Testis (tissue), 2 donors: ENCODE measurements at regions not wholly inside any gene's neighbourhood (a gene's known extent, or its start where the extent isn't known, plus 50 kb on each side); places are given as distances from the start of the nearest gene placed in this dataset.

Experiments used
- POLR2A ChIP-seq: fragments of 450-650 bp; IDR thresholded peaks from one replicate; pipeline ENCODE4 v1.6.1; 2017; ENCODE audit warnings: antibody characterized with exemption, mild to moderate bottlenecking, moderate library complexity
- TF ChIP-seq, protein P1 (sequence below), 3 experiments: fragments of 450-650 bp in 2 of 3; fragments of 200-600 bp in 1 of 3; sonication (generic) in 1 of 3; IDR thresholded peaks; one replicate each; pipeline ENCODE4 v1.5.1; 2016 to 2019; ENCODE audit warnings: antibody characterized with exemption in 3 of 3, mild to moderate bottlenecking in 2 of 3, moderate library complexity in 1 of 3

DNA sequence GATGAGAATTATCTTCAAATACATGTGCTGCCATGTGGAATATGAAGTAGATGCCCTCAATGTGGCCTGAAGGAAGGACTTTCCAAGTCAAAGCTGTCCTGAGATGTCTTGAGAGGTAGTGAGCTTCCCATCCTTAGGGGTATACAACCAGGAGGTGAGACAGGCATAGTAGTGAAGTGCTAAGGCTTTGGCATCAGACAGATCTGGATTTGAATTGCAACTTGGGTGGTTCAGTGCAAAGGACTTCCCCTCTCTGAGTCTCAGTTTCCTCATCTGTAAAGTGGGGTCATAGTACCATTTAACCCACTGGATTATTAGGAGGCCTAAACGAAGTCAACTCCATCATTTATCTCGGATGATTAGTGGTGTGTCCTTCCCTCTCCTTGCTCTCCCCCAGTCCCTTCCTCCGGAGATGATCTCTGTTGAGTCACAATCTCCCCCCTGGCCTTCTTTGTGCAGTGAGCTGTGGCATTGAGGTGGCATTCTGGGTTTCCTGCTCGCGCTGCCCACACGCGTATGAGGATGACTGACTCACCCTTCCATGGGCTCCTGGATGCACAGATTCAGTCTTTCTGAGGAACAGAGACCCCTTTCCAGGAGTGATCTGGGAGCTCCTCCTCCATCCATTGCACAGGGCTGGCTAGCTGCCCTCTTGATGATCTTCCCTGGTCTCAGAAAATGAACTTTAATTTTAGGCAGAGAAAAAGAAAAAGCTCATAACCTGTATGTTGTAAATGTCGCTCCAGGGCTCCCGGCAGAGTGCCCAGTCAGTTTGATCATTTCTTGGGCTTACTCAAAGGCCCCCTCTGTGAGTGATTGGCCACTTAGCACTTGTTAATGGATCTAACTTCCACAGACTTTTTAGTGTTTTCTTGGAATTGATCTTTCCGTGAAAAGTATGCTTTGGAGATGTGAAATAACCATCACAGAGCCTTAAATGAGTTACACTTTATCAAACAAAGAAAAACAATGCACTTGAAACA lies 354.6 kb downstream of the PTPRU start:
- TF ChIP-seq, protein P1, sequence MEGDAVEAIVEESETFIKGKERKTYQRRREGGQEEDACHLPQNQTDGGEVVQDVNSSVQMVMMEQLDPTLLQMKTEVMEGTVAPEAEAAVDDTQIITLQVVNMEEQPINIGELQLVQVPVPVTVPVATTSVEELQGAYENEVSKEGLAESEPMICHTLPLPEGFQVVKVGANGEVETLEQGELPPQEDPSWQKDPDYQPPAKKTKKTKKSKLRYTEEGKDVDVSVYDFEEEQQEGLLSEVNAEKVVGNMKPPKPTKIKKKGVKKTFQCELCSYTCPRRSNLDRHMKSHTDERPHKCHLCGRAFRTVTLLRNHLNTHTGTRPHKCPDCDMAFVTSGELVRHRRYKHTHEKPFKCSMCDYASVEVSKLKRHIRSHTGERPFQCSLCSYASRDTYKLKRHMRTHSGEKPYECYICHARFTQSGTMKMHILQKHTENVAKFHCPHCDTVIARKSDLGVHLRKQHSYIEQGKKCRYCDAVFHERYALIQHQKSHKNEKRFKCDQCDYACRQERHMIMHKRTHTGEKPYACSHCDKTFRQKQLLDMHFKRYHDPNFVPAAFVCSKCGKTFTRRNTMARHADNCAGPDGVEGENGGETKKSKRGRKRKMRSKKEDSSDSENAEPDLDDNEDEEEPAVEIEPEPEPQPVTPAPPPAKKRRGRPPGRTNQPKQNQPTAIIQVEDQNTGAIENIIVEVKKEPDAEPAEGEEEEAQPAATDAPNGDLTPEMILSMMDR (IDR thresholded peaks at IDR 0.05): no peak
- no peak for TF ChIP-seq POLR2A
